DMS53 (cell line): ENCODE measurements at regions not wholly inside any gene's neighbourhood (a gene's known extent, or its start where the extent isn't known, plus 50 kb on each side); places are given as distances from the start of the nearest gene placed in this dataset.

Source experiments
- DNase-seq: peaks from one replicate; lab custom pipeline; 2025; lab: John Stamatoyannopoulos, UW

DNA sequence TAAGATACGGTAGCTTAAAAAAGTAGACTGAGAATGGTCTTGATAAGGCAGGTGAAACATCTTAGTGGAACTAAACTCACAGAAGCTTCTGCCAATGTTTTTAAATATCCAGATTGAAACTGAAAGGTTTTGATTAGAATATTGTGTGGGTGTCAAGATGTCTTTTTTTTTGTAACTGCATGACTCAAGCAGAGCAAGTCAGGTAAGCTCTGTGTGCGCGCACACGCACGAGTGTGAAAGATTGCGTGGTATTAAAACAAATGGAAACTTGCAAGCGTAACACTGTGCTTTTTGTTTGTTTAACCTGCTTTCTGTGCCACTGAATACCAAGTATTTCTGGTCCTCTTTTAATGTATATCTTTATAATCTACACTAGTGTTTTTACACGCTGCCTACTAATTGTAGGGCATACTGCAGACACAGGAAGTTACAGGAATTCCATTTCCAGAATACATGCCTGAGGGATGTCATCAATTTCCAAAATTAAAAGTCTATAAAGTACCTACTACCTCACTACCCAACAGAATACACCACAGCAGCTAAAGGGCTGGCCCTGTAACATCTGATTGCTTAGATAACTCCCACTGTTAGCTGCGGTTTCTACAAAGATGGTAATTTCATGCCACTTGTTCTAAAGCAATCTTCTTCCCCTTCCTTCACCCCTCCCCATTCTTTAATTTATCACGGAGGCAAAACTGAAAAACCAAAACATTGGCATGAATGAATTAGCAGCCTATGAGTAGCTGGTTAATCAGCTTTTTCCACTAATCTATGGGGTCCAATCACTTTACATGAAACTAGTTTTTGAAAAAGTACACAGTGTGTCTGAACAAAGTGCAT, 472.8 kb downstream of the SHQ1 start:
- DNase-seq: no peak

- DNase-seq: no peak
These were observed 475.1 kb downstream of the SHQ1 start for GRCh38 chr3:72373139-72373538.

- DNase-seq: no peak
These were observed 476.1 kb downstream of the SHQ1 start for GRCh38 chr3:72372161-72372560.

DNA sequence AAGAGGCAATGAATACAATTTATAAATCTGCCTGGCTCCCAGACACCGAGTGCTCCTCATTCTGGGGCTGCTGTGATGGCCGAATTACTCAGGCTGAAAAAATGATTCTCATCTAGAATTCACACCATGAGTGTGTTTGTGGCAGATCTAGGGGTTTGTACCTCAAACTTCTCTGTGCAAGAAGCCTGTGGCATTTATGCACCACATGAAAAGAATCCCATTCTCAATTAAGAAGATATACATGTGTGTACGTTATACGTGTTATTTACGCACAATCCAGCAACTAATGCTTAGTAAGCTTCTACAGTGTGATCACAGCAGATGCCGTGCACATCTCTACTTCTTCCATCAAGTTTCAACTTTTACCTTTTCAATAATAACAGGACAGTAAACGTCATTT, 476.8 kb downstream of the SHQ1 start:
- no peak for DNase-seq

DNA sequence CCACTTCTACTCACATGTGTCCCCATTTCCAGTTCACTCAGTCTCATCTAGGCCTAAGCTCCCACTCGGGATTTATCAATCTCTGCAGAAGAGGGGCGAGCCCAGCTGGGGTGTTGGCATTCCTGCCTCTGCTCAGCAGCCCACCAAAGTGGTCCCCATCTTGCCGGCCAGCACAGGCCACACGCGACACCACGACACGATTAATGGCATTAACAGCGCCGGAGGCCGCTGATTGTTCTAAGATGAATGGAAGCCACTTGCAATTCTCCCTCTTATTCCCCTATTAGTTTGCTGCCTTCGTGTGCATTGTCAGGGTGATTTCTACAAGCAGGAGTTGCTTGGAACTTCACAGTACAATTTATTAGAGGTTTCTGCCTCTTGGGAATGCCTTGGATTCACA, 477.3 kb downstream of the SHQ1 start:
- no peak for DNase-seq

GRCh38 chr3:72369681-72370080, 478.6 kb downstream of the SHQ1 start:
- no peak for DNase-seq

GRCh38 chr3:72368331-72368975, 479.8 kb downstream of the SHQ1 start:
- no peak for DNase-seq

- no peak for DNase-seq
These were observed 486.3 kb downstream of the SHQ1 start for GRCh38 chr3:72361990-72362389.

DNA sequence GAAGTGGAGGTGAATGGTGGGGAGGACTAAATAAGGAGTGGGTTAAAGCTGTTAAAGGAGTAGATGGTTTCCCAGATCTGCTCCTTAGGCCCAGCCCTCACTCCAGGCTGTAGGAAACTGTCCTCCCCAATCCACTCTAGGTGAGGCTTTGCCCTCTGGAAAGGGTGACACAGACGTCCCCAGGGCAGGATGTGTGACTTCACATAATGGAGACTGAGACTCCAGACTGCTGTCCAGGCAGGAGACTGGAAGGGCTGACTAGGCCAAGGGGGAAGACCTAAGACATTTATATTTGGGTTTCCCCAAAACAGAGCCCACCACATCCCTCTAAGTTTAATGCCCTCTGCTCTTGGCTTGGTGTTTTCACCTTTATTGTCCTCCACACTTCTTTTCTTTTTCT, 488.5 kb downstream of the SHQ1 start:
- no peak for DNase-seq

- DNase-seq: no peak
These were observed 493.1 kb downstream of the SHQ1 start for GRCh38 chr3:72355168-72355567.

GRCh38 chr3:72354486-72354885, 493.8 kb downstream of the SHQ1 start:
- no peak for DNase-seq

DNA sequence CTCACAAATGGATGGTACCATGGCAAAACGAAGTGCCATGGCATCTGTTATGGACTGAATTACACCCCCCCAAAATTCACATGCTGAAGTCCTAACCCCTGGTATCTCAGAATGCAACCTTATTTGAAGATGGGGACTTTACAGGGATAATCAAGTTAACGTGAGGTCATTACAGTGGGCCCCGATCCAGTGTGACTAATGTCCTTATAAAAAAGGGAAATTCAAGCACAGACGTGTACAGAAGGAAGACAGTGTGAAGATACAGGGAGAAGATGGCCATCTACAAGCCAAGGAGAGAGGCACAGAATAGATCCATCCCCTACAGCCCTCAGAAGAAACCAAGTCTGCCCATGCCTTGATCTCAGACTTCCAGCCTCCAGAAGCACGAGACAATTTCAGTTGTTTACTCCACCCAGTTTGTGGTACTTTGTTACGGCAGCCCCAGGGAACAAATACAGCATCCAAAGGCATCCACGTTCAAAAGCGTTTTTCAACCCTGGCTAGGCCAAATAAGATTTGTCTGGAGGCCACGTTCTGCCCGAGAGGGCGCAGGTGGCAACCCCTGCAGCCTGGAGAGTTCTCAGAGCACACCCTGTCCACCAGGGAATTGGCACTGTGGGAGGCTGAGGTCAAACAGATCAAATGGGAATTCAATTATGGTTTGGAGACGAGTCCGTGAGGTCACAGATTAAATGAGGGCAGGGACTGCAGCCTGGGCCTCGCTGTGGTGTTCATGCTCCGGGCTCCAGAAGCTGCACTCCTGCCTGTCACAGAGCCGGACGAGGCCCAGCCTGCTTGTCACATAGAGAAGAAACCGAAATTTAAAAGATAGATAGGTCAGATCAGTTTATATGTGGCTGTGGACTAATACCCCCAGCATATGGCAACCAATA, 494.8 kb downstream of the SHQ1 start:
- no peak for DNase-seq

DNA sequence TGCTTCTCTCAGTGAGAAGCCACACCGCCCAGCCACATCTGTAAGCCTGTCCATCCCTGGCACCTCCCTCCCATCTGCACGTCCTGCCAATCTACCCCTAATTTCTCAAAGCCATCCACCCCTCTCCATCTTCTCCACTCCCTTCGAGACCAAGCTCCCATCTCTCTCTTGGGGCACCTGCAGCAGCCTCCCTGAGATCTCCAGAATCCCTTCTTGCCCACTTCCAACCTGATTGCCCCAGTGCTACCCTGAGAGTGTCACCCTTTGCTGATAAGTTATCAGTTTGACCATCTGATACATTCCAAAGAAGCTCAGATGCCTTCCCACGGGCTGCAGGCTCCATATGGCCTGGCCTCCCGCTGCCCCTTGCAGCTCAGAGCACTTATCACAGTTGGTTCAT, 496.1 kb downstream of the SHQ1 start:
- DNase-seq: no peak

DNA sequence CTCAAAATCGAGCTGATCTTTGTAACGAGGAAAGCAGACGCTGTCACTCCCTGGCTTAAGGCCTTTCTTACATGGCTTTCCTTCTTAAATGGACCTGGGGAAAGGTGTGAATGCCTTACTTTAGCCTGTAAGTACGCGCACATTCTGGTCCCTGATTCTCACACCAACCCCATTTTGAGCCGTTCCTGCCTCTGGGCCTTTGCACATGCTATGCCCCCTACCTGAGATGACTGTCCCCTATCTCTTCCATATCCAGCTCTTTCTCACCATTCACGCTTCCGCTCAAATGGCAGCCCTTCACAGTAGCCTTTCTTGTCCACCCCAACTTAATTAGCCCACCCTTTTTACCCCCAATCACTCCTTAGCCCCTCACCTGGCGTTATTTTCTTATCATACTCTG, 496.7 kb downstream of the SHQ1 start:
- DNase-seq: no peak

- DNase-seq: no peak
These were observed 497.3 kb downstream of the SHQ1 start for GRCh38 chr3:72350761-72351505.

- DNase-seq: no peak
These were observed 499.9 kb downstream of the SHQ1 start for GRCh38 chr3:72348357-72348756.

DNA sequence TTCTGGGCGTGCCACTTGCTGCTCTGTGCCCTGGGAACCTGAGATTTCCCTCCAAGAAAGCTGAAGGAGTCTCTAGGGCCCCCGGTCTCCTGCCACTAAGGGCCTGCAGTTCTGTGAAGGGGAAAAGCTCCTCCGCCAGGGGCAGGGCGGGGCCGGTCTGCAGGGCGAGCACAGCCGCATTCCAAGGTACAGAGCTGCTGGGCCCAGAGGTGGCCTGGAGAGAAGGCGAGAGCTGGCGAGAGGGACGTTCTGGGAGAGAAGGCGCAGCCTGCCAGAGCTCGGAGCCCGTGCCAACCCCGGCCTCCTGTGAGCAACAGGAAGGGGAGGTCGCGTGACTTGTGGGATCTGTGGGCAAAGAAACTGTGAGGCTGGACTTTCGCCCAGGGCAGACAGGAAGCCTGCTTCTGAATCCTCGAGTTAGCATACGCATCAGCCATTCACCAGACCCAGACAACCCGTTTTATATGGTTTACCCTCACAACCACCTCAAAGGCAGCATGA, 500.4 kb downstream of the SHQ1 start:
- no peak for DNase-seq

DNA sequence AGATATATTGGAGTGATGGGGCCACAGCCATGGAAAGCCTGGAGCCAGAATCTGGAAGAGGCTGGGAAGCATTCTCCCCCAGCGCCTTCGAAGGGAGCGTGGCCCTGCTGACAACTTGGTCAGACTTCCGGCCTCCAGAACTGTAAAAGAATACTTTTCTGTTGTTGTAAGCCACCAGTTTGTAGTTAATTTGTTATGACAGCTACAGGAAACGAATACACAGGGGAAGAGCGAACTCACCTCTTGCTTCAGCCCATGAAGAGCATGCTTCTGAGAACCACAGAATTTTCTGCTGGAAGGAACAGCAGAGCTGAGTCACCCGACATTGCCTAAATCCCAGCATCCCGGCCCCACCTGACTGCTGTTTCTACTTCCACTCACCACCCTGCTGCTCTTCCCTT, 501.7 kb downstream of the SHQ1 start:
- DNase-seq: no peak

- DNase-seq: no peak
These were observed 502.3 kb downstream of the SHQ1 start for GRCh38 chr3:72345980-72346379.

- DNase-seq: no peak
These were observed 502.9 kb downstream of the SHQ1 start for GRCh38 chr3:72345237-72345878.

- DNase-seq: no peak
These were observed 503.6 kb downstream of the SHQ1 start for GRCh38 chr3:72344647-72345046.
